Endodermal cell (in vitro differentiated cells): ENCODE measurements at regions not wholly inside any gene's neighbourhood (a gene's known extent, or its start where the extent isn't known, plus 50 kb on each side); places are given as distances from the start of the nearest gene placed in this dataset.

Source experiments
- DNase-seq: peaks from one replicate; pipeline ENCODE4 v3.0.0-alpha.2; 2017
- H3K27ac ChIP-seq: 2 replicates; pipeline ENCODE4 v1.5.1; 2013; ENCODE audit warnings: mild to moderate bottlenecking, low read depth, low read length, moderate library complexity
- H3K27me3 ChIP-seq: 2 replicates; pipeline ENCODE4 v1.6.1; 2013; ENCODE audit warnings: mild to moderate bottlenecking, low read length, moderate library complexity; ENCODE audit not compliant: insufficient read depth, control insufficient read depth, poor library complexity, severe bottlenecking
- H3K36me3 ChIP-seq: 2 replicates; pipeline ENCODE4 v1.7.0; 2013; ENCODE audit warnings: mild to moderate bottlenecking, low read length, moderate library complexity; ENCODE audit not compliant: control insufficient read depth, insufficient read depth
- H3K4me1 ChIP-seq: one replicate; pipeline ENCODE4 v1.7.0; 2013; ENCODE audit warnings: low read length; ENCODE audit not compliant: control insufficient read depth, insufficient read depth
- H3K4me3 ChIP-seq: 2 replicates; pipeline ENCODE4 v1.5.1; 2013; ENCODE audit warnings: mild to moderate bottlenecking, low read length, moderate library complexity
- H3K9ac ChIP-seq: 2 replicates; pipeline ENCODE4 v1.6.1; 2013; ENCODE audit warnings: mild to moderate bottlenecking, low read length, moderate library complexity; ENCODE audit not compliant: poor library complexity, severe bottlenecking; ENCODE audit errors: extremely low read depth
- H3K9me3 ChIP-seq: 2 replicates; pipeline ENCODE4 v1.6.1; 2013; ENCODE audit warnings: mild to moderate bottlenecking, low read length, moderate library complexity; ENCODE audit not compliant: control insufficient read depth
- H3K27ac Mint-ChIP-seq: 2 replicates; pipeline ENCODE4 v1.8.0; 2020; ENCODE audit warnings: mixed read lengths
- H3K27me3 Mint-ChIP-seq: 2 replicates; pipeline ENCODE4 v1.8.0; 2021; ENCODE audit warnings: mild to moderate bottlenecking, mixed read lengths; ENCODE audit not compliant: insufficient read depth
- H3K36me3 Mint-ChIP-seq: 2 replicates; pipeline ENCODE4 v1.8.0; 2020; ENCODE audit warnings: low read depth, mixed read lengths
- H3K4me1 Mint-ChIP-seq: 2 replicates; pipeline ENCODE4 v1.8.0; 2020; ENCODE audit warnings: mixed read lengths
- H3K4me3 Mint-ChIP-seq: 2 replicates; pipeline ENCODE4 v1.8.0; 2020; ENCODE audit warnings: mild to moderate bottlenecking, moderate library complexity, mixed read lengths
- H3K9me3 Mint-ChIP-seq: 2 replicates; pipeline ENCODE4 v1.8.0; 2020; ENCODE audit warnings: mild to moderate bottlenecking, mixed read lengths
- CTCF ChIP-seq: fragments of 200-600 bp; sonication (generic); conservative IDR thresholded peaks from 2 replicates; pipeline ENCODE4 v1.5.0; 2021; ENCODE audit warnings: antibody characterized with exemption, mild to moderate bottlenecking
- WGBS, 2 experiments: methylation state at CpG; one replicate each; pipeline versions ENCODE4 v1.1.5 to v1.1.7; 2013; ENCODE audit warnings: missing lambda C conversion rate in 2 of 2, mixed read lengths in 1 of 2; ENCODE audit not compliant: insufficient coverage in 1 of 2, insufficient read length in 1 of 2; 5-methylcytosine and 5-hydroxymethylcytosine counted together

DNA sequence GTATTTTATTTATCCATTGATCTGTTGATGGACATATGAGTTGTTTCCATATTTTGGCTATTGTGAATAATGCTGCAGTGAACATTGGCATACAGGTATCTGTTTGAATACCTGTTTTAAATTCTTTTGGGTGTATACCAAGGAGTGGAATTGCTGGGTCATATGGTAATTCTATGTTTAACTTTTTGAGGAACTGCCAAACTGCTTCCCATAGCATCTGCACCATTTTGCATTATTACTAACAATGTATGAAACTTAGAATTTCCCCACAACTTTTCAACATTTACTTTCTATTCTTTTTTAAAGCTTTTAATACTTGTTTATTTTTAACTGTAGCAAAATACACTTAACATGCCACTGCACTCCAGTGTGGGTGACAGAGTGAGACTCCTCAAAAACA, 57.0 kb upstream of the MSN start:
- no peaks in the 10 kb centered on the region for H3K36me3 ChIP-seq
- H3K27ac ChIP-seq, result no peak overlapping the region
- Mint-ChIP-seq H3K27me3 (peaks cover 1% of the 10 kb centered on the region), H3K9me3 (peaks cover 57% of the 10 kb centered on the region), H3K4me3 (no peak overlapping the region), H3K36me3 (no peaks in the 10 kb centered on the region), H3K27ac (no peak overlapping the region), H3K4me1 (no peaks in the 10 kb centered on the region)
- H3K9me3 ChIP-seq, result no peaks in the 10 kb centered on the region
- no peak for DNase-seq
- H3K27me3 ChIP-seq, result no peaks in the 10 kb centered on the region
- TF ChIP-seq CTCF, result no peak
- no peak overlapping the region for H3K4me3 ChIP-seq
- H3K9ac ChIP-seq, result no peak overlapping the region
- H3K4me1 ChIP-seq, result no peaks in the 10 kb centered on the region

DNA sequence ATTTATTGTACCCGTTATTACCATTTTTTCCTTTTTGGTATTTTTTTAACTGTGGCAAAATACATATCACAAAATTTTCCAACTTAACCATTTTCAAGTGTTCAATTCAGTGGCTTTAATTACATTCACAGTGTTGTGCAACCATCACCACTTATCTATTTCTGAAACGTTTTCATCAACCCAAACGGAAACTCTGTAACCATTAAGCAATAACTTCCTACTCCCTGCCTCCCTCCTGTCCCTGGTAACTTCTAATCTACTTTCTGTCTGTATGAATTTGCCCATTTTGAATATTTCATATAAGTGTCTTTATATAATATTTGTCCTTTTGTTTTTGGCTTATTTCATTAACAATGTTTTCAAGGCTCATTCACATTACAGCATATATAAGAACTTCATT, 57.4 kb upstream of the MSN start:
- Histone ChIP-seq H3K4me1 (no peaks in the 10 kb centered on the region), H3K9me3 (no peaks in the 10 kb centered on the region), H3K27me3 (no peaks in the 10 kb centered on the region), H3K36me3 (no peaks in the 10 kb centered on the region), H3K9ac (no peak overlapping the region), H3K27ac (no peak overlapping the region), H3K4me3 (no peak overlapping the region)
- Mint-ChIP-seq H3K27ac (no peak overlapping the region), H3K4me1 (no peaks in the 10 kb centered on the region), H3K9me3 (peaks cover 61% of the 10 kb centered on the region), H3K27me3 (peaks cover 4% of the 10 kb centered on the region), H3K36me3 (no peaks in the 10 kb centered on the region), H3K4me3 (no peak overlapping the region)
- TF ChIP-seq CTCF, result no peak
- no peak for DNase-seq
- 87% methylated on average over 3 of the region's 3 CpGs; no CpG with 5 or more reads in 1 of the 2 experiments for WGBS, 2 experiments

DNA sequence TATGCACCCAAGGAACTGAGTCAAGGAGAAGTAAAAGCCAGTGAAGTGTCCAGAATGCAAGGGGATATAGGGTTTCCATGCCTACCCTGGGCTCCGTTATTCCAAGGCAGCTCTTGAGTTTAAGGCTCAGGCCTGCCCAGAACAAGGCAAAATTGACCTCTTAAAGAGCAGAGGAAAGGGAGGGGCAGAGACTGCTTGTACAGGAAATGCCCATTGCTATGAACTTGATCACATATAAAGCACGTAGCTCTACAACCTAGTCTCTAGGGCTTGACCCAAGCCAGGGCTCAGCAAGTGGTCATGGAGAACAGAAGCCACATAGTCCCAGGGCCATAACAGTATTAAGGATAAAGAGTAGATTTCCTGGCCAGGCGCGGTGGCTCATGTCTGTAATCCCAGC, 58.2 kb upstream of the MSN start:
- Histone ChIP-seq H3K9ac (no peak overlapping the region), H3K27ac (no peak overlapping the region), H3K4me3 (no peak overlapping the region), H3K9me3 (no peaks in the 10 kb centered on the region), H3K27me3 (no peaks in the 10 kb centered on the region), H3K4me1 (no peaks in the 10 kb centered on the region), H3K36me3 (no peaks in the 10 kb centered on the region)
- Mint-ChIP-seq H3K27me3 (peaks cover 7% of the 10 kb centered on the region), H3K4me3 (no peak overlapping the region), H3K36me3 (no peaks in the 10 kb centered on the region), H3K9me3 (peaks cover 66% of the 10 kb centered on the region), H3K27ac (no peak overlapping the region), H3K4me1 (no peaks in the 10 kb centered on the region)
- 94% methylated on average over 4 of the region's 4 CpGs; no CpG with 5 or more reads in 1 of the 2 experiments for WGBS, 2 experiments
- no peak for TF ChIP-seq CTCF
- DNase-seq, result no peak
